SK-N-SH (cell line): ENCODE measurements at regions not wholly inside any gene's neighbourhood (a gene's known extent, or its start where the extent isn't known, plus 50 kb on each side); places are given as distances from the start of the nearest gene placed in this dataset.

ENCODE experiments used
- CTCF ChIA-PET: fragments of 300-600, 350-600 bp; formaldehyde crosslinking; extraction: SDS; loops from one replicate; lab custom pipeline; 2021; lab: Yijun Ruan, JAX
- POLR2A ChIA-PET: fragments of 350-600 bp; sonication (Branson Sonifier 250); formaldehyde crosslinking; extraction: SDS; loops from one replicate; lab custom pipeline; 2020; ENCODE audit warnings: antibody characterized with exemption, inconsistent platforms; lab: Yijun Ruan, JAX
- DNase-seq: peaks from one replicate; pipeline ENCODE4 v3.0.0; 2012
- H2AFZ ChIP-seq: fragments of 200-600 bp; sonication (generic); 2 replicates; pipeline ENCODE4 v1.8.1; 2016; ENCODE audit warnings: antibody characterized with exemption, mild to moderate bottlenecking, low read depth
- H3F3A ChIP-seq: fragments of 200-600 bp; sonication (generic); replicated peaks from 2 replicates; pipeline ENCODE3; 2016; ENCODE audit warnings: antibody characterized with exemption, mild to moderate bottlenecking; ENCODE audit not compliant: insufficient read depth
- H3K27ac ChIP-seq, 2 experiments: fragments of 200-500 bp in 1 of 2; fragments of 200-600 bp in 1 of 2; sonication (Bioruptor generic) in 1 of 2; sonication (generic), shearing (Covaris generic) in 1 of 2; 2 replicates each; pipeline versions ENCODE4 v1.5.1 to v1.6.1; 2014 to 2016; ENCODE audit warnings: low read depth in 2 of 2, inconsistent platforms in 1 of 2, low read length in 1 of 2, mild to moderate bottlenecking in 1 of 2, mixed read lengths in 1 of 2
- H3K27me3 ChIP-seq: fragments of 200-600 bp; sonication (generic), shearing (Covaris generic); 2 replicates; pipeline ENCODE4 v1.6.1; 2016; ENCODE audit warnings: mixed run types; ENCODE audit not compliant: insufficient read depth
- H3K36me3 ChIP-seq, 2 experiments: fragments of 200-500 bp in 1 of 2; fragments of 200-600 bp in 1 of 2; sonication (Bioruptor generic) in 1 of 2; sonication (generic) in 1 of 2; replicated peaks in 1 of 2; 2 replicates each; pipeline versions ENCODE3 to v1.5.1; 2014 to 2016; ENCODE audit warnings: low read length in 1 of 2, mild to moderate bottlenecking in 1 of 2; ENCODE audit not compliant: insufficient read depth in 2 of 2, control insufficient read depth in 1 of 2
- H3K4me1 ChIP-seq, 2 experiments: fragments of 200-500 bp in 1 of 2; fragments of 200-600 bp in 1 of 2; sonication (Bioruptor generic) in 1 of 2; sonication (generic), shearing (Covaris generic) in 1 of 2; 2 replicates each; pipeline versions ENCODE4 v1.5.1 to v1.6.1; 2014 to 2016; ENCODE audit warnings: low read depth in 1 of 2, low read length in 1 of 2, mixed run types in 1 of 2; ENCODE audit not compliant: insufficient read depth in 2 of 2, control insufficient read depth in 1 of 2
- H3K4me2 ChIP-seq: fragments of 200-600 bp; sonication (generic), shearing (Covaris generic); 2 replicates; pipeline ENCODE4 v1.6.1; 2017; ENCODE audit warnings: mixed run types
- H3K4me3 ChIP-seq, 2 experiments: fragments of 200-500 bp in 1 of 2; fragments of 200-600 bp in 1 of 2; sonication (Bioruptor generic) in 1 of 2; sonication (generic), shearing (Covaris generic) in 1 of 2; 2 replicates each; pipeline versions ENCODE4 v1.5.1 to v1.8.1; 2014 to 2016; ENCODE audit warnings: low read depth in 2 of 2, inconsistent platforms in 1 of 2, low read length in 1 of 2, mild to moderate bottlenecking in 1 of 2, mixed read lengths in 1 of 2, moderate library complexity in 1 of 2
- H3K79me2 ChIP-seq: fragments of 200-600 bp; sonication (generic); 2 replicates; pipeline ENCODE4 v1.8.1; 2017; ENCODE audit warnings: mild to moderate bottlenecking; ENCODE audit not compliant: insufficient read depth
- H3K9ac ChIP-seq: fragments of 200-600 bp; sonication (generic); 2 replicates; pipeline ENCODE4 v1.6.1; 2017; ENCODE audit warnings: mixed run types
- H3K9me2 ChIP-seq: fragments of 200-600 bp; sonication (generic); 2 replicates; pipeline ENCODE4 v1.6.1; 2017; ENCODE audit warnings: mixed run types
- H3K9me3 ChIP-seq: fragments of 200-600 bp; sonication (generic); 2 replicates; pipeline ENCODE4 v1.6.1; 2017; ENCODE audit warnings: mixed run types, mild to moderate bottlenecking, moderate library complexity
- H4K20me1 ChIP-seq: fragments of 200-600 bp; sonication (generic); 2 replicates; pipeline ENCODE4 v1.6.1; 2017; ENCODE audit warnings: mild to moderate bottlenecking, mixed run types; ENCODE audit not compliant: insufficient read depth
- CHD2 ChIP-seq: fragments of 150-350 bp; IDR thresholded peaks from 2 replicates; pipeline ENCODE4 v1.6.1; 2018; ENCODE audit warnings: low read length; ENCODE audit not compliant: partially characterized antibody
- EP300 ChIP-seq, 2 experiments: IDR thresholded peaks; 2 replicates each; pipeline versions ENCODE4 v1.4.0 to v1.6.1; 2012; ENCODE audit warnings: borderline replicate concordance in 1 of 2, low read depth in 1 of 2, low read length in 1 of 2
- FOSL2 ChIP-seq: IDR thresholded peaks from 2 replicates; pipeline ENCODE4 v1.4.0; 2012; ENCODE audit warnings: low read depth, mild to moderate bottlenecking, moderate library complexity, borderline replicate concordance
- FOXJ3 ChIP-seq: sonication (generic); formaldehyde crosslinking; IDR thresholded peaks from 2 replicates; pipeline ENCODE4 v1.5.1; 2020; ENCODE audit warnings: mild to moderate bottlenecking, missing genetic modification reagents
- FOXM1 ChIP-seq: IDR thresholded peaks from 2 replicates; pipeline ENCODE4 v1.4.0; 2012; ENCODE audit warnings: low read depth, mild to moderate bottlenecking
- IRF3 ChIP-seq: fragments of 150-350 bp; IDR thresholded peaks from 2 replicates; pipeline ENCODE4 v1.6.1; 2016; ENCODE audit warnings: mild to moderate bottlenecking, low read depth, low read length
- JUND ChIP-seq: IDR thresholded peaks from 2 replicates; pipeline ENCODE4 v1.4.0; 2012
- NFIC ChIP-seq: IDR thresholded peaks from 2 replicates; pipeline ENCODE4 v1.4.0; 2012; ENCODE audit warnings: borderline replicate concordance
- POLR2AphosphoS5 ChIP-seq: IDR thresholded peaks from 2 replicates; pipeline ENCODE4 v1.6.1; 2012; ENCODE audit warnings: low read depth, low read length
- RAD21 ChIP-seq: IDR thresholded peaks from 2 replicates; pipeline ENCODE4 v1.6.1; 2012; ENCODE audit warnings: mild to moderate bottlenecking, low read length
- REST ChIP-seq: IDR thresholded peaks from 2 replicates; pipeline ENCODE4 v1.6.1; 2012; ENCODE audit warnings: mild to moderate bottlenecking, low read depth, low read length, moderate library complexity
- RFX5 ChIP-seq: IDR thresholded peaks from 2 replicates; pipeline ENCODE4 v1.6.1; 2012; ENCODE audit warnings: mild to moderate bottlenecking, improper control_type of control experiment, low read length
- SIN3A ChIP-seq: IDR thresholded peaks from 2 replicates; pipeline ENCODE4 v1.6.1; 2012; ENCODE audit warnings: low read depth, mild to moderate bottlenecking, low read length, moderate library complexity, borderline replicate concordance
- SMC3 ChIP-seq: IDR thresholded peaks from 2 replicates; pipeline ENCODE4 v1.6.1; 2012; ENCODE audit warnings: low read depth, low read length, improper control_type of control experiment
- TCF12 ChIP-seq: IDR thresholded peaks from 2 replicates; pipeline ENCODE4 v1.4.0; 2012
- TEAD4 ChIP-seq: IDR thresholded peaks from 2 replicates; pipeline ENCODE4 v1.4.0; 2012; ENCODE audit warnings: mild to moderate bottlenecking, borderline replicate concordance; ENCODE audit not compliant: insufficient read depth
- USF1 ChIP-seq: IDR thresholded peaks from 2 replicates; pipeline ENCODE4 v1.4.0; 2012; ENCODE audit warnings: low read depth, borderline replicate concordance
- YY1 ChIP-seq: IDR thresholded peaks from 2 replicates; pipeline ENCODE4 v1.4.0; 2012; ENCODE audit warnings: low read depth, mild to moderate bottlenecking
- WGBS: methylation state at CpG from one replicate; pipeline ENCODE4 v1.1.6; 2017; ENCODE audit warnings: low lambda C conversion rate; 5-methylcytosine and 5-hydroxymethylcytosine counted together

GRCh38 chr3:165619069-165619468 lies 218.2 kb downstream of the BCHE start:
- DNase-seq: no peak
- H3K9ac ChIP-seq: no peak overlapping the region
- WGBS: 0% methylated on average over 2 of the region's 2 CpGs
- H3K4me1 ChIP-seq: no peaks in the 10 kb centered on the region
- no peaks in the 10 kb centered on the region for H3F3A ChIP-seq
- ChIA-PET CTCF (interaction anchor here (0.7 kb wide), 1 partner anchor 41 kb away, joined by 5 read pairs; no protein-coding TSS in a partner anchor), POLR2A (no interaction called here)
- no peaks in the 10 kb centered on the region for H3K36me3 ChIP-seq
- TF ChIP-seq USF1 (no peak), RAD21 (no peak), REST (no peak), RFX5 (no peak), YY1 (no peak), FOXJ3 (CRISPR knock-in tag) (no peak)
- H4K20me1 ChIP-seq: no peaks in the 10 kb centered on the region
- H3K79me2 ChIP-seq: no peaks in the 10 kb centered on the region
- no peak overlapping the region for H3K4me2 ChIP-seq
- no peak overlapping the region for H2AFZ ChIP-seq
- no peaks in the 10 kb centered on the region for H3K9me3 ChIP-seq
- H3K27ac ChIP-seq: no peak overlapping the region
- H3K27me3 ChIP-seq: no peaks in the 10 kb centered on the region
- no peaks in the 10 kb centered on the region for H3K9me2 ChIP-seq
- H3K4me3 ChIP-seq: no peak overlapping the region

GRCh38 chr3:165617134-165617533 lies 220.1 kb downstream of the BCHE start:
- Histone ChIP-seq H3K27ac (no peak overlapping the region), H4K20me1 (no peaks in the 10 kb centered on the region), H3K27me3 (no peaks in the 10 kb centered on the region), H3K79me2 (no peaks in the 10 kb centered on the region), H3F3A (no peaks in the 10 kb centered on the region), H3K4me2 (no peak overlapping the region), H3K9me2 (no peaks in the 10 kb centered on the region), H3K4me3 (no peak overlapping the region), H3K9me3 (no peaks in the 10 kb centered on the region), H3K36me3 (no peaks in the 10 kb centered on the region), H3K9ac (no peak overlapping the region), H2AFZ (no peak overlapping the region), H3K4me1 (no peaks in the 10 kb centered on the region)
- TF ChIP-seq IRF3: no peak
- no peak for TF ChIP-seq FOXM1
- TF ChIP-seq SIN3A: no peak
- no peak for TF ChIP-seq FOSL2
- no peak for TF ChIP-seq NFIC
- TF ChIP-seq USF1: no peak
- no peak for TF ChIP-seq TEAD4
- TF ChIP-seq TCF12: no peak
- no peak for TF ChIP-seq YY1
- no peak for TF ChIP-seq CHD2
- no peak for TF ChIP-seq SMC3
- no peak for TF ChIP-seq JUND
- TF ChIP-seq POLR2AphosphoS5: no peak
- TF ChIP-seq EP300 (IDR thresholded peaks at IDR 0.05; ENCODE audit: borderline replicate concordance in 1 of 2, low read depth in 1 of 2, low read length in 1 of 2): no peak
- ChIA-PET CTCF (no interaction called here), POLR2A (no interaction called here)
- DNase-seq: no peak
